MG63 (cell line): ENCODE measurements at regions not wholly inside any gene's neighbourhood (a gene's known extent, or its start where the extent isn't known, plus 50 kb on each side); places are given as distances from the start of the nearest gene placed in this dataset.
"Not testable (repeated sequence)": the region's sequence is repeated elsewhere in the genome, so short reads cannot be mapped to it uniquely, and the experiment has no call there.

Experiments used
- DNase-seq: peaks from one replicate; pipeline ENCODE4 v3.0.0-alpha.2; 2020
- H3K27me3 ChIP-seq: fragments of 250-450 bp; sonication (Bioruptor Pico); 2 replicates; pipeline ENCODE4 v1.5.1; 2020; ENCODE audit warnings: mild to moderate bottlenecking, moderate library complexity
- H3K36me3 ChIP-seq: fragments of 250-450 bp; sonication (Bioruptor Pico); 2 replicates; pipeline ENCODE4 v1.5.1; 2020; ENCODE audit warnings: mild to moderate bottlenecking, moderate library complexity
- H3K4me3 ChIP-seq: fragments of 250-450 bp; sonication (Bioruptor Pico); 2 replicates; pipeline ENCODE4 v1.5.1; 2020; ENCODE audit warnings: mild to moderate bottlenecking, moderate library complexity
- H3K9me3 ChIP-seq: fragments of 250-450 bp; sonication (Bioruptor Pico); 2 replicates; pipeline ENCODE4 v1.5.1; 2020; ENCODE audit warnings: mild to moderate bottlenecking, moderate library complexity

DNA sequence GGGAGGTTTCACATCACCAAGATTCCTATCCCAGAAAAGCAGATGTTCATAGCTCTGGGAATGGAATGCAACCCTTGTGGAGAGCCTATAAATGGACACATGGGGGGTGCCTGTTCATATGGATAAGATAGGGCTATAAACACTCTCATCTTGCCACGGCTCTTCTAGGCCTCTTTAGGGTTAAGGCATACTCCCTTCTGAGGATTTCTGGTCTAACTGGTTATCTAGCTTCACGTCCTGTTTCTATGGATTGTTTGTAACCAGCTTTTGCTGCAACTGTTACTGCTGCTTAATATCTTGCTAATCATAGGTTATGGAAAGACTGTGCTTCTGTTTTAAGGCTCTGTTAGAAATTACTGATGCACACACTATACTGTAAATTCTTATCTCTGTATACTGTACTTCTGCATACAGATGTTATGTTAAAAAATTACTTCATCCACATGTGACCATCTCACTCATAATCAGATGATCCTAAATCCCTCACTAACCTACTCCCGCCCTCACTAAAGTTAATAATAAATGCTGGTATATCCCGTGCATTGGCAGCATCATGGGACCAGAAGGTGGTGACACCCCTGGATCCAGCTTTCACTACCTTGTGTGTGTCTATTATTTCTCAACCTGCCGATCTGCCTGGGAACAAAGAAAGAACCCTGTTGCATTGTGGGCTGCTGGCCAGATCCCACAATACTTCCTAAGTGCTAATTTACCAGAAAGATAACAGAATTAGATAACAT is 68.7 kb downstream of the PRKAB2 start:
- not testable (repeated sequence) for H3K36me3 ChIP-seq, H3K4me3 ChIP-seq, H3K9me3 ChIP-seq, DNase-seq, H3K27me3 ChIP-seq

DNA sequence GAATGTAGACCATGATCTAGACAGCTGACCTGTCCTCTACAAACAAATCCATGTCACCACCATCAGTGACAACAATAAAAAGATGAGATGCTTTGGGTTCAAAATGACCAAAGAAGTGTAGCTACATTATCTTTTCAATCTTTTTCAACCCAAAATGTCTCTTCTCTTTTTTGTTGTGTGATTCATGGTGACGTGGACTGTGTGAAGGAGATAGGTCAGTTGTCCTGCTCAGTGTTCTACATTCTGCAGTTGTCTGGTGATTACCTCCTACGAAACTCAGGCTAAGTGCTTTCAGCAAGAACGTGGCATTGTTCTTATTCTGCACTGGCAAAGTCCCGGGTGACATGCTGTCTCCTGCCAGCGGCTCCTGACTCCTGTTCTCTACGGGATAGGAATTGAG is 73.1 kb downstream of the PRKAB2 start:
- H3K9me3 ChIP-seq = no peaks in the 10 kb centered on the region
- H3K4me3 ChIP-seq = no peak overlapping the region
- DNase-seq = no peak
- H3K27me3 ChIP-seq = no peaks in the 10 kb centered on the region
- no peaks in the 10 kb centered on the region for H3K36me3 ChIP-seq

DNA sequence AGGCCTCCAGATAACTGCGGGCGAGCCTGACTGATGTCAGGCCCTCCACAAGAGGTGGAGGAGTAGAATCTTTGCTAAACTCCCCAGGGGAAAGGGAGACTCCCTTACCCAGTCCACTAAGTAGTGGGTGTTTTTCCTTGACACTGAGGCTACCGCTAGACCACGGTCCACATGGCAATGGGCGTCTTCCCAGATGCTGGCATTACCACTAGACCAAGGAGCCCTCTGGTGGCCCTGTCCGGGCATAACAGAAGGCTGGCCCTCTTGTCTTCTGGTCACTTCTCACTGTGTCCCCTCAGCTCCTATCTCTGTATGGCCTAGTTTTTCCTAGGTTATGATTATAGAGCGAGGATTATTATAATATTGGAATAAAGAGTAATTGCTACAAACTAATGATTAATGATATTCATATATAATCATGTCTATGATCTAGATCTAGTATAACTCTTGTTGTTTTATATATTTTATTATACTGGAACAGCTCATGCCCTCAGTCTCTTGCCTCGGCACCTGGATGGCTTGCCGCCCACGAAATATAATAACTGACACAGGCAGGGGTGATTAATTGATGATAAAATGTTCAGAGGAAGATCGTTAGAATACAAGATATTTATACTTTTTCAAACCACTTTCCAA is 73.8 kb downstream of the PRKAB2 start:
- not testable (repeated sequence) for H3K4me3 ChIP-seq, H3K36me3 ChIP-seq, H3K9me3 ChIP-seq, H3K27me3 ChIP-seq
- DNase-seq = peak; percentile 40

DNA sequence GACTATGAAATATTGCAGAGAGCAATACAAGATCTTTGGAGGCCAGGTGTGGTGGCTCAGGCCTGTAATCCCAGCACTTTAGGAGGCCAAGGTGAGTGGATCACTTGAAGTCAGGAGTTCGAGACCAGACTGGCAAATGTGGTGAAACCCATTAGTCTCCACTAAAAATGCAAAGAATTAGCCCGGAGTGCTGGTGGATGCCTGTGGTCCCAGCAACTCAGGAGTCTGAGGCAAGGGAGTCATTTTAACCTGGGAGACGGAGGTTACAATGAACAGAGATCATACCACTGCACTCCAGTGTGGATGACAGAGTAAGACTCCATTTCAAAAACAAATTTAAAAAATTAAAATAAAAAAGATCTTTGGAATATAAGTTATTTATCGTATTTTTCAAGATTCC is 76.6 kb downstream of the PRKAB2 start:
- DNase-seq = no peak
- Histone ChIP-seq H3K9me3 (no peaks in the 10 kb centered on the region), H3K4me3 (no peak overlapping the region), H3K36me3 (no peaks in the 10 kb centered on the region), H3K27me3 (no peaks in the 10 kb centered on the region)

DNA sequence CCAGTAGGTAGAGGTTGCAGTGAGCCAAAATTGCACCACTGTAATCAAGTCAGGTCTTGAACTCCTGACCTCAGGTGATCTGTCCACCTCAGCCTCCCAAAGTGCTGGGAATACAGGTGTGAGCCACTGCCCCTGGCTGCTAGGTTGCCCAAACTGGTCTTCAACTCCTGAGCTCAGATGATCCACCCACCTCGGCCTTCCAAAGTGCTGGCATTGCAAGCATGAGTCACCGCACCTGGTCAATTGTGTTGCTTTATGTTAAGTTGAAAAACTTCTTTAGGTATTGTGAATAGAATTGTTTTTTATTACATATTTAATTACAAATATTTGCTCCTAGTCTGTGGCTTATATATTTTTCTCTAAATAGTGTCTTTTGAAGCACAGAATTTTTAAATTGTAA is 80.5 kb downstream of the PRKAB2 start:
- Histone ChIP-seq H3K27me3 (peaks cover 3% of the 10 kb centered on the region; the same call in 1 of the 2 replicates), H3K4me3 (no peak overlapping the region), H3K9me3 (peaks cover 10% of the 10 kb centered on the region), H3K36me3 (no peaks in the 10 kb centered on the region)
- DNase-seq = no peak

DNA sequence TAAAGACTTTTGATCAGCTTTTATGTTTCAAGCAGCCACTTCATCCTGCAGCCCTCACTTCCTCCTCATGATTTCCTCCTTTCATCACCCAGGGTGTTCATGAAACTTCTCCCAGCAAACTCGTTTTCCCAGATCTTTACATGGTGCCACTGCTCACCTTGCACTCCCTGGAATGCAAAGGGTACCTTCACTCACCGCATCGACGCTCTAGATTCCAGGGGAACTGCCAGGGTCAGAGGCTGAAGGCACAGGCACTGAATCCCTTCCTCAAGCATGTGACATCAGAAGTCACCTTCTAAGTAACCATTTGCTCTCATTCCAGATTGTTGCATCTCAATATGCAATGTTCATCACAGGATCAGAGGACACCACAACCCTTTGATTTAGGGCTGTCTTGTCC is 82.8 kb downstream of the PRKAB2 start:
- no peak for DNase-seq
- Histone ChIP-seq H3K4me3 (no peak overlapping the region), H3K27me3 (peaks cover 3% of the 10 kb centered on the region), H3K9me3 (peaks cover 16% of the 10 kb centered on the region), H3K36me3 (no peaks in the 10 kb centered on the region)

DNA sequence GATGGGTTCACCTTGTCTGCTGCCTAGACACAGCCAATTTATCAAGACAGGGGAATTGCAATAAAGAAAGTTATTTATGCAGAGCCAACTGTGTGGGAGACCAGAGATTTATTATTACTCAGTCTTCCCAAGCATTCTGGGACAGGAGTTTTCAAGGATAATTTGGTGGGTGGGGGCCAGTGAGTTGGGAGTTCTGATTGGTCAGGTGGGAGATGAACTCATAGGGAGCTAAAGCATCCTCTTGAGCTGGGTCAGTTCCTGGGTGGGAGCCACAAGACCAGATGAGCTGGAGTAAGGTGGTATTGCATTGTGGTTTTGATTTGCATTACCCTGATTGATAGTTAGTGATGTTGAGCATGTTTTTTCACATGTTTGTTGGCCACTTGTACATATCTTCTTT is 86.1 kb downstream of the PRKAB2 start:
- no peak overlapping the region for H3K4me3 ChIP-seq
- H3K9me3 ChIP-seq = peaks cover 16% of the 10 kb centered on the region
- no peaks in the 10 kb centered on the region for H3K36me3 ChIP-seq
- H3K27me3 ChIP-seq = peaks cover 17% of the 10 kb centered on the region
- DNase-seq = no peak

DNA sequence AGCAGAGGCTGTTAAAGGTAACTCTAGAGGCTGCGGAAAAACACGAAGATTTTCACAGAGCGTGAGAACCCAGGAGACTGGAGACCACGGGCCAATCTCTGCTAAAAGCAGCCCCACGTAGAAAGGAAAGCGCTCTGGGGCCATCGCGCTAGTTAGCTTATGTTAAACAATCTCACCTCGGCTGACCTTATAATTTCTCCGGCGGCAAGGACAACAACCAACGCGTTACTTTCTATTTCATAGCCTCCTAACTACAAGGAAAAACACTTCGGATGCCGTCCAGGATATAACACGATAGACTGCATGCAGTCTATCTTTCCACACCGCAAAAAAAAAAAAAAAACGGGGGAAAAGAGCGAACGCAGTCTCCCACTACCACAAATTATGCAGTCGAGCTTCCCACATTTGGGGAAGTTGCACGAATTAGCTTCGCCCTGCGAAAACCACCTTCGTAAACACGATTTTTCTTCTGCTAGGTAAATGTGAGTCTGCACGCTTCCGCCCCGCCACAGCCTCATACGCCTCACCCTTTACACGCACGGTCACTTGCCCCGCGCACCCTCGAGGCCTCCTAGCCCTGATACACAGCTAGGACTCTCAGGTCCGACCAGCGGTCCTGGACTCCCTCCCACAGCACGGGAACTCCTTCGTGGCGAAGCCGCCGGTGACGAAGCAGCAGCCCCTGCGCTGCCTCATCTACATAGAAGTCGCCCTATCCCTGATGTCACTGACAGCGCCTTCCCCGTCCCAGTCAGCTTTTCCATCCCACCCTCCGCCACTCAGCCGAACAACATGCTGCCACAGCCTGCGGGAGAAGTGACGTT is 87.8 kb downstream of the PRKAB2 start:
- Histone ChIP-seq H3K36me3 (no peaks in the 10 kb centered on the region), H3K9me3 (peaks cover 16% of the 10 kb centered on the region), H3K27me3 (peaks cover 29% of the 10 kb centered on the region), H3K4me3 (peak overlapping the region; percentile 44)
- peak; percentile 74 for DNase-seq

DNA sequence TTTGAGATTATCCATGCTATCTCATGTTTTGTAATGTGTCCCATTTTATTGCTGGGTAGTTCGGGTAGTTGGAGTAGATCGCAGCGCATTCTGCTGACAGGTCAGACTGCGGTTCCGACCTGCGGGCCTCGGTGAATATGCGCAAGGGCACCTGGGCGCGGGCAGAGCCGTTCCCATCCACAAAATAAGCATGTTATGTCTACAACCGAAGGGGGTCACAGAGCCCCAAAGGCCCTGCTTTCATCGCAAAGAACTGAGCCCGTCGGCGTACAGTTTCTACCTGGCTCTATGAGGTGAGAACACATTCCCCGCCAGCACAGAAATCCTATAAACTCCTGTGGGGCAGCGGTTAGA is 88.4 kb downstream of the PRKAB2 start:
- peaks cover 16% of the 10 kb centered on the region for H3K9me3 ChIP-seq
- peak overlapping the region; percentile 44 for H3K4me3 ChIP-seq
- H3K27me3 ChIP-seq = peaks cover 35% of the 10 kb centered on the region
- H3K36me3 ChIP-seq = no peaks in the 10 kb centered on the region
- no peak for DNase-seq

DNA sequence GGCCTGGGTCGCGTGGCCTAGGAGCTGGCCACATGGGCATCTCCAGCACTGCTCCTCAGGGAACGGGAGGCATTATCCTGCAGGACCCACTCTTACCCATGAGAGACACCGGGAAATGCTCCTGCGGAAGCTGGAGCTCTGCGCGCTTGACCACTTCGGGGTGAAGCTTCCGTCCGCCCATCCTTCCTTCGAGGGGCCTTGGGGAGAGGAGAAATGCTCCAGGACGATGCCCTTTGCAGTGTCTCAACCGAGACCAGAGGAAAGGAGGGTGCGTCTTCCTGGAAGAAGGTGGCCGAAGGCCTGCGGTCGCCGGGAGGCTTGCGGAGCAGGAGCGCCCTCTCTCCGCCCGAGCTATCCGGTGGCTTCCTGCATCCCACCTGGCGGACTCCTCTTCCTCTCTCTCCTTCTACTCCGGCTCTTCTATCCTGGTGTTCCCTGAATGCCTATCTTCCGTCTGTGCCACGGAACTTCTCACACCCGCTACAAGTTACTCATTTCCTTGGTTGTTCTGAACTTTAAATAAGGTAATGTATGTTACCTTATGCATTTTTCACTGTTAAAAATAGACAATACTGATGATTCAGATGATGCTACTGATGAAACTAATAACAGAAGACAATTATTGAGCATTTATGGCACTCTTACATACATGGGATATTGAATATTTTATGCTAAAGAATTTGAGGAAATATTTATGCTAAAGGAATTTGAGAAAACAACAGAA is 91.4 kb downstream of the PRKAB2 start:
- no peak for DNase-seq
- no peak overlapping the region for H3K4me3 ChIP-seq
- peaks cover 56% of the 10 kb centered on the region for H3K27me3 ChIP-seq
- no peaks in the 10 kb centered on the region for H3K36me3 ChIP-seq
- H3K9me3 ChIP-seq = no peaks in the 10 kb centered on the region

DNA sequence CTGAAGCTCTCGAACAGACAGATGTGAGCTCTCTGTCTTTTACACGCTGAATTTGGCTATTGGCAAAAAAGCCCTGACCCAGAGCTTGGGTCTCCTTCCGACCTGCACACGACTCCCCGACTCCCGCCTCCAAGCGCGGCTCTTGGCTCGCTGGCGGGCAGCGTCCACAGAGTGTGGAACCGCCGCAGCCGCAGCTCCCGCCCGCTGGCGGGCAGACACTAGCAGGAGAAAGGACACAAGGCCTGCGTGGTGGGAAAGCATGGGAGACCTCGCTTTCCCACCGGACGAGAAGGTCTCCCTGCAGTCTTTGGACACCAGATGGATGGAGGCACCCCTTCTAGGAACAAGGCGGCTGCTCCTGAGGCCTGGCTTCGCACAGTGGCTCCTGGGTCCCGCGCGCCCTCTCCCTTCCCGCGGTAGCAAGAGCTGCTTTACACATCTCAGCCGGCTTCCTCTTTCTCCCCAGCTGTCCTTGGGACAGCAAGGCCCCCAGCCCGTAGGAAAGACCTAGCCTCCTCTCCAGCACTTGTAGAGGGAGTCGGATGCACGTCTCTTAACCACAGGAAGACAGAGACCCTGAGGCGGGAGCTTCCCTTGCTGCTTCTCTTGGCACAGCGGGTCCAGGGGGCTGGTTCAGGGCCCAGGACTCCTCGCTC is 92.1 kb downstream of the PRKAB2 start:
- no peaks in the 10 kb centered on the region for H3K36me3 ChIP-seq
- no peak for DNase-seq
- H3K4me3 ChIP-seq = no peak overlapping the region
- no peaks in the 10 kb centered on the region for H3K9me3 ChIP-seq
- peaks cover 59% of the 10 kb centered on the region for H3K27me3 ChIP-seq

DNA sequence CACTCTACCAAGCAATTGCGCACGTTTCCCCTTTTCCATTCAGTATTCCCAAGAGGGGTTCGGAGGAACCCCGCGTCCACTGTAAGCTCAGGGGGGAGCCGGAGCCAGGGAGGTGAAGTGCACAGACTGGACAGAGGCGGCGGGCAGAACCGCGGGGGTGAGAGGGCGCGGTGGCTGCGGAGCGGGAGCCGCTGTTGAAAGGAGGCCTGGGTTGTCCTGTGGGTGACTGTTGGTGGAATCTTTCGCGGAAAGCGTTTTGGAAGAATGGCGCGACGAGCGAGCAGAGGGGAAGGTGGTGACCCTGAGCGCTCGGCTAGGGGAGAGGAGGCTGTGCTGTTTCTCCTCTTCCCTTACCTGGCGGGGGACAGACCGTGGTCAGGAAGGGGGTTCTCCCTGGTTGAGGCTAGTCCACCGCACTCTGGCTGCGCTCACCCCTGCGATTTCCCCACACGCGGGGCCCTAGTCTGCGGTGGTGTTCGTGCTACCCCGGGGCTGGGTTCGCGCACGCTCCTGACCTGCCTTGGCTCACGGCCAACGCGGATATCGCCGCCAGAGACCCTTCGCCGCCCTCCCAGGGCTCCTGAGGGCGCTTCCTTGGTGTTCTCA is 92.8 kb downstream of the PRKAB2 start:
- H3K4me3 ChIP-seq = no peak overlapping the region
- H3K9me3 ChIP-seq = no peaks in the 10 kb centered on the region
- no peaks in the 10 kb centered on the region for H3K36me3 ChIP-seq
- H3K27me3 ChIP-seq = peaks cover 63% of the 10 kb centered on the region
- no peak for DNase-seq

DNA sequence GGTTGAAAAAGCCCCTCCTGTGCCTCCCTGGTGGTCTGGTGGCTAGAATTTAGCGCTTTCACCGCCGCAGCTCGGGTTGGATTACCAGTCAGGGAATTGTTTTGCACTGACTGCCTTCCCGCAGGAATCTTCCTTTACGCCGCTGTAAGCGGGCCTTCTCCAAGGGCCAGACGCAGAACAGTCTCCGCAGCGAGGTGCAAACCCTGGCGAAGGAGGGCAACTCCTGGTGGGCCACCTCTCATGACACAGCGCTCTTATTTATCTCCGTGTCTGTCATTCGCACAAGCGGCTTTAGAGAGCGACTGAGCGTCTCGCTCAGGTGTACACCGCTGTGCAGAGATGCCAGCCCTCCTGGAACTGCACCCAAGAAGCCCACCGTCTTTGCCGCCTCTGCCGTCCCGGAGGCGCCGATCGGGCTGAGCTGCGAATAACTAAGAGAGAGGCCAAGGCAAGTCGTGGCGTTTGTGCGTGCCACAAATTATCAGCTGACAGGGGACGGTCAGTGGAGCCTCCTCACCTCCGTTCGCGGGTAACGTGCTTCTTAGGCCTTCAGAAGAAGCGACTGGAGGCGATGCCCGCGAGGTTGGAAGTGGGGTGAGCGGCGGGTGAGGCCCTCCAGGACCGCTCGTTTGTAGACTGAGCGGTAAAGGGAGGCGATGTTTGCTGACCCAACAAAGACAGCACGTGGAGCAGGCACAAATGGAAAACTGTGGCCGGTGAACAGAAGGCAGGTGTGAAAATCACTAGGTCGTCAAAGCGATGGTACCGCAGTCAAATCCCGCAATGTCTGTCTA is 93.5 kb downstream of the PRKAB2 start:
- Histone ChIP-seq H3K4me3 (no peak overlapping the region), H3K27me3 (peaks cover 69% of the 10 kb centered on the region), H3K9me3 (no peaks in the 10 kb centered on the region), H3K36me3 (no peaks in the 10 kb centered on the region)
- DNase-seq = no peak

DNA sequence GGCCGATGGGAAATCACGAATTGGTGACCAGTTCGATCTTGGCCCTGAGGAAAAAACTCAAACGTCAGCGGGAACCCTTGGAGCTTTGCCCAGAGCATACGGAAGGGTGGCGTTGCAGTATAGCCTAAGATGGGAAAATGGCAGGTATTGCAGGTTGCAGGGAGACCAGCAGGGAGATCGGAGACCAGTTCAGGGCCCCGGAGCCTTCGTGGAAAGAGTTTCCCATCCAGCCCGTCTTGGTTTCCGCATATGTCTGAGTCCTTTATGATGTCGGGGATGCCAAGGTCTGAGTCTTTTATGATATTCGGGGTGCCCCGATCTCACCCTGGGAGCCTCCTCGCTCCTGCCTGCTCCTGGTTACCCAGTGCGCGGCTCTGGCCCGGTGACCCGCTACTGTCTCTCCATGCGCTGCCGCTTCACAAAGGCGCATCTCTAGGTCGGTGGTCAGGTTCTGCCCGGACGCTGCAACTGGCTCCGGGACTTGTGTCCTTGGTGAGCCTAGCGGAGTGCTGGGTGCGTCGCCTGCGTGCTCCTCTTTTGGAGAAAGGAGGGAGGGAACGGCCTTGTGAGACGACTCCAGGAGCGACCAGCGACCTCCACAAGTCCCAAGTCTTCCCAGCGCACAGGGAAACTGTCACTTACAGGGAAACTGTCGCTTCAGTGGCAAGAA is 94.2 kb downstream of the PRKAB2 start:
- H3K36me3 ChIP-seq = no peaks in the 10 kb centered on the region
- H3K4me3 ChIP-seq = no peak overlapping the region
- no peak for DNase-seq
- H3K27me3 ChIP-seq = peaks cover 67% of the 10 kb centered on the region
- H3K9me3 ChIP-seq = no peaks in the 10 kb centered on the region

DNA sequence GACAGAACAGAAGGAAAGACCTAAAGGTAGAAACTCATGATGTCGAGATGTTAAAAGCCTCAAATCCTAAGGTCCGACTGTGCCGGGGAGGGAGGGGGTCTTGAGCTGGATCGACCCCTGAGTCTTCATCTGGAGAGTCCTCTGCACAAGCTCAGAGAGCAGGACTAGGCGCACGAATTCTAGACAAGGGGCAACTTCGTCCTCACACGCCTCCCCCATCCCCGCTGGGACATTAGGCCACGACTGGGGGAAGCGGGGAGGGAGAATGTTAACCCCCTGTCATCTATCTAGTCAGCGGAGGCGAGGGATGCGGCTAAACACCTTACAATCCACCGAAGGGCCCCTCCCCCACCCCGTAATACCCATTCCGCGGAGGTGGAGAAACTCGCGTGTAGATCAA is 94.7 kb downstream of the PRKAB2 start:
- Histone ChIP-seq H3K4me3 (no peak overlapping the region), H3K36me3 (no peaks in the 10 kb centered on the region), H3K9me3 (no peaks in the 10 kb centered on the region), H3K27me3 (peaks cover 65% of the 10 kb centered on the region)
- no peak for DNase-seq
